NCI-H460 (cell line): ENCODE measurements at regions not wholly inside any gene's neighbourhood (a gene's known extent, or its start where the extent isn't known, plus 50 kb on each side); places are given as distances from the start of the nearest gene placed in this dataset.
"Not testable (repeated sequence)": the region's sequence is repeated elsewhere in the genome, so short reads cannot be mapped to it uniquely, and the experiment has no call there.

ENCODE experiments used
- DNase-seq: peaks from one replicate; pipeline ENCODE4 v3.0.0-alpha.2; 2016; ENCODE audit warnings: low read depth; ENCODE audit errors: extremely low read depth

GRCh38 chr3:127421943-127422662 is 134.3 kb upstream of the PRR20G start:
- no peak for DNase-seq

- no peak for DNase-seq
Measured at GRCh38 chr3:127420829-127421228, 133.0 kb upstream of the PRR20G start.

GRCh38 chr3:127419641-127420553 is 132.1 kb upstream of the PRR20G start:
- no peak for DNase-seq

- DNase-seq, result no peak
Measured at GRCh38 chr3:127419182-127419581, 131.3 kb upstream of the PRR20G start.

GRCh38 chr3:127418560-127419147 is 130.8 kb upstream of the PRR20G start:
- no peak for DNase-seq

- no peak for DNase-seq
Measured at GRCh38 chr3:127417709-127418559, 130.1 kb upstream of the PRR20G start.

GRCh38 chr3:127413871-127414270 is 126.0 kb upstream of the PRR20G start:
- no peak for DNase-seq

GRCh38 chr3:127413318-127413673 is 125.5 kb upstream of the PRR20G start:
- DNase-seq, result no peak

GRCh38 chr3:127412578-127413317 is 124.9 kb upstream of the PRR20G start:
- DNase-seq, result no peak

- DNase-seq, result not testable (repeated sequence)
Measured at GRCh38 chr3:127411875-127412274, 124.0 kb upstream of the PRR20G start.

- DNase-seq, result no peak
Measured at GRCh38 chr3:127411083-127411727, 123.4 kb upstream of the PRR20G start.

- no peak for DNase-seq
Measured at GRCh38 chr3:127410678-127411077, 122.8 kb upstream of the PRR20G start.

GRCh38 chr3:127410137-127410488 is 122.3 kb upstream of the PRR20G start:
- no peak for DNase-seq

GRCh38 chr3:127409421-127410136 is 121.7 kb upstream of the PRR20G start:
- DNase-seq, result no peak

- no peak for DNase-seq
Measured at GRCh38 chr3:127408684-127409420, 121.0 kb upstream of the PRR20G start.

- DNase-seq, result no peak
Measured at GRCh38 chr3:127408022-127408683, 120.3 kb upstream of the PRR20G start.

GRCh38 chr3:127407026-127407939 is 119.4 kb upstream of the PRR20G start:
- DNase-seq, result no peak
